ENCODE measurements at regions not wholly inside any gene's neighbourhood (a gene's known extent, or its start where the extent isn't known, plus 50 kb on each side); places are given as distances from the start of the nearest gene placed in this dataset.

DNA sequence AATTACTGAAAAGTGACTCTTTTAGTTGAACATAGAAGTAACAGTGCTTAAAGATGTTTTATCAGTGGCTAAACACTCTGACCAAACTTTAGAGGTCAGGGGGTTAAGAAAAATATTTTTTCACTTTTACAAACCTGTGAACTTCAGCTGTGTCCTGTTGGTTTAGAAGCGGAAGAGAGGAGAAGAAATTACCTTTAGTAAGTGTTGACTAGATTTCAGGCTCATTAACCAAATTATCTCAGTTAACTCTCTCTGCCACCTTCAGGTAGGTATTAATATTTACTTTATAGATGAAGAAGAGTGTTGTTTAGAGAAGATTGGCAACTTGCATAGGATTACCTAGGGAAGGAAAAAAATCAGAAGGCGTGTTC is 151.9 kb upstream of the CMC1 start:
- POLR2A ChIA-PET: no interaction called here
- CTCF ChIA-PET: no interaction called here
- no peak overlapping the region for H3K4me3 ChIP-seq (ENCODE audit: low read depth, low read length)
- no peaks in the 10 kb centered on the region for H3K27me3 ChIP-seq (ENCODE audit: control insufficient read depth, insufficient read depth, low read length)
- no peaks in the 10 kb centered on the region for H3K36me3 ChIP-seq (ENCODE audit: control insufficient read depth, insufficient read depth, low read length)
- no peak for DNase-seq (ENCODE audit: low read depth)
- no peak for TF ChIP-seq CTCF (IDR thresholded peaks at IDR 0.05; ENCODE audit: insufficient read depth, low read depth, low read length)

DNA sequence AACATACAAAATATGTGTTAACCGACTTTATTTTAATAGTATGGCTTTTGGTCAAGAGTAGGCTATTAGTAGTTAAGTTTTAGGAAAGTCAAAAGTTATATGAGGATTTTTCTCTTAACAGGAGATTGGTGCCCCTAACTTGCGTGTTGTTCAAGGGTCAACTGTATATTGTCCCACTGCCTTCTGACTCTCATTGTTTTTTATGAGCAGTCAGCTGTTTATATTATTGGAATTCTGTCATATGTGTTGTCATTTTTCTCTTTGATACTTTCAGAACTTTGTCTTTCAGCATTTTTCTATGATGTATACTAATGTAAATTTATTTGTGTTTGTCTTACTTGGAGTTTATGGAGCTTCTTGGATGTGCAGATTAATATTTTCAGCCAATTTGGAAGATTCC is 142.1 kb upstream of the CMC1 start:
- DNase-seq (ENCODE audit: low read depth): no peak
- Histone ChIP-seq H3K4me3 (ENCODE audit: low read depth, low read length) (no peak overlapping the region), H3K27me3 (ENCODE audit: control insufficient read depth, insufficient read depth, low read length) (no peaks in the 10 kb centered on the region), H3K36me3 (ENCODE audit: control insufficient read depth, insufficient read depth, low read length) (no peaks in the 10 kb centered on the region)
- POLR2A ChIA-PET: no interaction called here
- CTCF ChIA-PET: no interaction called here
- no peak for TF ChIP-seq CTCF (IDR thresholded peaks at IDR 0.05; ENCODE audit: insufficient read depth, low read depth, low read length)

GRCh38 chr3:28101705-28102104 is 139.7 kb upstream of the CMC1 start:
- H3K4me3 ChIP-seq (ENCODE audit: low read depth, low read length): no peak overlapping the region
- POLR2A ChIA-PET: no interaction called here
- H3K27me3 ChIP-seq (ENCODE audit: control insufficient read depth, insufficient read depth, low read length): no peaks in the 10 kb centered on the region
- DNase-seq (ENCODE audit: low read depth): no peak
- no peaks in the 10 kb centered on the region for H3K36me3 ChIP-seq (ENCODE audit: control insufficient read depth, insufficient read depth, low read length)
- CTCF ChIA-PET: no interaction called here
- no peak for TF ChIP-seq CTCF (IDR thresholded peaks at IDR 0.05; ENCODE audit: insufficient read depth, low read depth, low read length)

GRCh38 chr3:28103861-28104260 is 137.6 kb upstream of the CMC1 start:
- TF ChIP-seq CTCF (IDR thresholded peaks at IDR 0.05; ENCODE audit: insufficient read depth, low read depth, low read length): no peak

DNA sequence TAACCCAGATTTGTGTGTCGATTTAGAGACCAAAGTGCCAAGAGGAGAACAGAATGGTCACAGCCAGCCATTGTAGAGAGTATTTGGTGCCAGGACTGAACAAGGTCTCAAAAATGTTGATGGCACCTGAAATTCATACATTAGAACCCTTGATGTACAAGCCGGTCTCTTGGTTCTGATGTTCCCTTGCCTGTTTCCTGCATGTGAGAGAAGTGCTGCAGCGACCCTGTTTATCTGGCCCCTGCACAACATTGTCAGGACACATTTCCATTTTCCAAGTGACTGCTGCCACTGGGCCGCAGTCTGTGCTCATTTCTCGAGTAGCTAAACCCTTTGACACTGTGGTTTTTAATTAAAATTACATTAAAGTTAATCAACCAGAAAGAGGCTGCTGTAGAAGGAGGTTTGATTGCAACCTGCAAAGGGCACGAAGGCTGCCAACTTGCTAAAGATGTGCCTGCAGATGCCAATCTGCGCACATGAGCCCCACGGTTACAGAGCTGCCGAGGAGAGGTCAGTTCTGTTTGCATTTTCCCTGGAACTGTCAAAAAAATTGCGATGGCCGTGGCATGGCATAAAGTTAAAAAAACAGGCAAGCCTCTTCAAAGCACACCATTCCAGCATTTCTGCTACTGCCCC is 136.4 kb upstream of the CMC1 start:
- no peak overlapping the region for H3K4me3 ChIP-seq (ENCODE audit: low read depth, low read length)
- ChIA-PET POLR2A (no interaction called here), CTCF (interaction anchor here (1.0 kb wide), 1 partner anchor 87 kb away, joined by 3 read pairs; no protein-coding TSS in a partner anchor)
- no peak for DNase-seq (ENCODE audit: low read depth)
- no peaks in the 10 kb centered on the region for H3K27me3 ChIP-seq (ENCODE audit: control insufficient read depth, insufficient read depth, low read length)
- H3K36me3 ChIP-seq (ENCODE audit: control insufficient read depth, insufficient read depth, low read length): no peaks in the 10 kb centered on the region
- TF ChIP-seq CTCF (IDR thresholded peaks at IDR 0.05; ENCODE audit: insufficient read depth, low read depth, low read length): no peak

More at GRCh38 chr3:28103861-28104260, 137.6 kb upstream of the CMC1 start:
- H3K4me3 ChIP-seq (ENCODE audit: low read depth, low read length): no peak overlapping the region
- H3K27me3 ChIP-seq (ENCODE audit: control insufficient read depth, insufficient read depth, low read length): no peaks in the 10 kb centered on the region
- DNase-seq (ENCODE audit: low read depth): no peak
- ChIA-PET CTCF (no interaction called here), POLR2A (no interaction called here)
- H3K36me3 ChIP-seq (ENCODE audit: control insufficient read depth, insufficient read depth, low read length): no peaks in the 10 kb centered on the region
